ENCODE measurements at regions not wholly inside any gene's neighbourhood (a gene's known extent, or its start where the extent isn't known, plus 50 kb on each side); places are given as distances from the start of the nearest gene placed in this dataset.

DNA sequence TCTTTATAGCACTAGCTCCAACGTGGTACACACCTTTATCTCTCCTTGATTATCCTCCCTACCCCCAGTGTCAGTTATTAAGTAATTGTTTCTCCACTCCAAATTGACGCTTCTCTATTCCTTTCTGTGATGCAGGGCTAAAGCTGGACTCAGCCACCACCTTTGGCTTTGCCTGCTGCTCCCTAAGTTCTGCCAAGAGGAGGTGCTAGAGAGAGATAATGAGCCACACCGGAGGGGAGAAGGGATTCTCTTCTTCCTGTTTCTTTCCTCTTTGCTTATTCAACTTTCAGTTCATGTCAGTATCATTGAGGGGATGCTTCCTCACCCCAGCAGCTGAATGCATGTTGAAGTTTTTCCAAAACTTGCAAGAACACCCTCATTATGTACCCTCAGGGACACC lies 176.5 kb downstream of the GBA3 start:
- no peak for DNase-seq (ENCODE audit: low read depth, low spot score)
- ChIA-PET CTCF (no interaction called here), POLR2A (no interaction called here)
- TF ChIP-seq CTCF (IDR thresholded peaks at IDR 0.05; ENCODE audit: insufficient read depth, low read length, missing control alignments): no peak
- no peak overlapping the region for H3K4me3 ChIP-seq (ENCODE audit: low read depth, low read length)

All from AG04449 (cell line).